ENCODE measurements at regions not wholly inside any gene's neighbourhood (a gene's known extent, or its start where the extent isn't known, plus 50 kb on each side); places are given as distances from the start of the nearest gene placed in this dataset.

GRCh38 chr18:52118684-52119083, 221.3 kb upstream of the DCC start:
- Histone ChIP-seq H3K4me1 (ENCODE audit: insufficient read depth, low read length) (no peaks in the 10 kb centered on the region), H3K4me2 (ENCODE audit: insufficient read depth, low read length) (no peak overlapping the region), H3K9me3 (ENCODE audit: insufficient read depth, low read length, severe bottlenecking) (no peaks in the 10 kb centered on the region), H3K79me2 (ENCODE audit: insufficient read depth, low read length) (no peaks in the 10 kb centered on the region), H3K27me3 (ENCODE audit: insufficient read depth, low read length, poor library complexity) (no peaks in the 10 kb centered on the region), H3K27ac (ENCODE audit: low read length) (no peak overlapping the region), H3K36me3 (ENCODE audit: insufficient read depth, low read length) (no peaks in the 10 kb centered on the region), H4K20me1 (ENCODE audit: insufficient read depth, low read length) (no peaks in the 10 kb centered on the region), H2AFZ (ENCODE audit: low read depth, low read length) (no peak overlapping the region), H3K9ac (ENCODE audit: low read depth, low read length) (no peak overlapping the region), H3K4me3 (ENCODE audit: low read depth in 1 of 2, low read length in 2 of 2) (no peak overlapping the region)
- ATAC-seq (ENCODE audit: insufficient read depth, low read depth) (no peak), DNase-seq (no peak)
- no peak for TF ChIP-seq EZH2 (IDR thresholded peaks at IDR 0.05; ENCODE audit: borderline replicate concordance, low read depth, low read length, severe bottlenecking)
- TF ChIP-seq CTCF (IDR thresholded peaks at IDR 0.05; ENCODE audit: borderline replicate concordance, extremely low read depth, low read length, poor library complexity, severe bottlenecking), result no peak

DNA sequence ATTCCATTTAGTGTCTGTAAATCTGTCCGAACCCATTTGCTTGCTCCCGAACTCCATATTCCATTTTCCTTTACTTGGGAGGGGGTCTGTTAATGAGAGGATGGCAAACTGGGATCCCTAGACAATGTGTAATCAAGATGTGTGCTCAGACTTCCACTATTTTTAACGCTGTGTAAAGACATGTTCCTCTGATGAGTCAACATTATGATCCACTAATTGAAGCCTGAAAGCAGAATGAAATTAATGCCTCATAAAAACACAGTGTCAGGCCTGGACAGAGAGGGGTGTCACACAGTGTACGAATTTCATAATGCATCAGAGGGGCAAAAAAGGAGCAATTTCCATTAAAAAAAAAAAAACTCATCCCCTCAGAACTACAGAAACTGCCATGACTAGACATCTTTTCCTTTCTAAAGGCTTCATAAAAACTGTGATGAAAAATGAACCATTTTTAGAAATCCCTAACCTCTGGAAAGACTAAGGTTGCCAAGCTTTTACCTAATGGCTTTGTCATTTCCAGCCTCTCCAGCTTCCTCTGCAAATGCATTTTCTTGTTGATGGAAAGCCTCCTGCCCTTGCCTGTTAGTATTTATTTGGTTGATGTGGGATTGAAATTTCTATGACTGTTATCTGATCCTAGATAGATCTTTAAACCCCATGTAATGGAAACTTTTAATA, 209.2 kb upstream of the DCC start:
- no peak overlapping the region for H3K27ac ChIP-seq (ENCODE audit: low read length)
- no peaks in the 10 kb centered on the region for H3K4me1 ChIP-seq (ENCODE audit: insufficient read depth, low read length)
- TF ChIP-seq CTCF (IDR thresholded peaks at IDR 0.05; ENCODE audit: borderline replicate concordance, extremely low read depth, low read length, poor library complexity, severe bottlenecking), result no peak
- TF ChIP-seq EZH2 (IDR thresholded peaks at IDR 0.05; ENCODE audit: borderline replicate concordance, low read depth, low read length, severe bottlenecking), result no peak
- DNase-seq (no peak), ATAC-seq (ENCODE audit: insufficient read depth, low read depth) (no peak)
- H3K36me3 ChIP-seq (ENCODE audit: insufficient read depth, low read length), result no peaks in the 10 kb centered on the region
- H3K9me3 ChIP-seq (ENCODE audit: insufficient read depth, low read length, severe bottlenecking), result no peaks in the 10 kb centered on the region
- no peak overlapping the region for H2AFZ ChIP-seq (ENCODE audit: low read depth, low read length)
- H3K4me3 ChIP-seq (ENCODE audit: low read depth in 1 of 2, low read length in 2 of 2), result no peak overlapping the region
- no peaks in the 10 kb centered on the region for H3K79me2 ChIP-seq (ENCODE audit: insufficient read depth, low read length)
- no peak overlapping the region for H3K9ac ChIP-seq (ENCODE audit: low read depth, low read length)
- no peak overlapping the region for H3K4me2 ChIP-seq (ENCODE audit: insufficient read depth, low read length)
- H3K27me3 ChIP-seq (ENCODE audit: insufficient read depth, low read length, poor library complexity), result no peaks in the 10 kb centered on the region
- no peaks in the 10 kb centered on the region for H4K20me1 ChIP-seq (ENCODE audit: insufficient read depth, low read length)

DNA sequence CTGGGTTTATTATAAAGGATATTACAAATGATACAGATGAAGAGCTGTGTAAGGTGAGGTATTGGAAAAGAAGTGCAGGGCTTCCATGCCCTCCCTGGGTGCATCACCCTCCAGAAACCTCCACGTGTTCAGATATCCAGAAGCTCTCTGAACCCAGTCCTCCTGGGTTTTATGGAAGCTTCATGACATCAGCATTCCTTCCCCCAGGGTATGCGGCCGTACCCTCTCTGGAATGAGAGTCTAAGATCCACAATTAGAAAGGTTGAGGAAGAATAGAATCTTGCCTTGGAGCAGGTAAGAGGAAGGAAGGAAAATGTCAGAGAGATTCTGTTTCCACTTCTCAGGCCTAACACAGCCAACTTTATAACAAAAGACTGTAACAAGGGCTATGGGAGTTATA, 208.2 kb upstream of the DCC start:
- no peaks in the 10 kb centered on the region for H3K9me3 ChIP-seq (ENCODE audit: insufficient read depth, low read length, severe bottlenecking)
- H4K20me1 ChIP-seq (ENCODE audit: insufficient read depth, low read length), result no peaks in the 10 kb centered on the region
- H2AFZ ChIP-seq (ENCODE audit: low read depth, low read length), result no peak overlapping the region

More for the DNA sequence above, 208.2 kb upstream of the DCC start:
- no peaks in the 10 kb centered on the region for H3K79me2 ChIP-seq (ENCODE audit: insufficient read depth, low read length)
- H3K27me3 ChIP-seq (ENCODE audit: insufficient read depth, low read length, poor library complexity), result no peaks in the 10 kb centered on the region
- no peak overlapping the region for H3K4me2 ChIP-seq (ENCODE audit: insufficient read depth, low read length)
- no peak for ATAC-seq (ENCODE audit: insufficient read depth, low read depth)
- no peak overlapping the region for H3K4me3 ChIP-seq (ENCODE audit: low read depth in 1 of 2, low read length in 2 of 2)
- no peaks in the 10 kb centered on the region for H3K36me3 ChIP-seq (ENCODE audit: insufficient read depth, low read length)
- no peak overlapping the region for H3K27ac ChIP-seq (ENCODE audit: low read length)
- H3K4me1 ChIP-seq (ENCODE audit: insufficient read depth, low read length), result no peaks in the 10 kb centered on the region
- TF ChIP-seq EZH2 (IDR thresholded peaks at IDR 0.05; ENCODE audit: borderline replicate concordance, low read depth, low read length, severe bottlenecking) (no peak), CTCF (IDR thresholded peaks at IDR 0.05; ENCODE audit: borderline replicate concordance, extremely low read depth, low read length, poor library complexity, severe bottlenecking) (no peak)
- no peak for DNase-seq
- no peak overlapping the region for H3K9ac ChIP-seq (ENCODE audit: low read depth, low read length)
